Endothelial cell of umbilical vein (primary cell): ENCODE measurements at regions not wholly inside any gene's neighbourhood (a gene's known extent, or its start where the extent isn't known, plus 50 kb on each side); places are given as distances from the start of the nearest gene placed in this dataset.

ENCODE experiments used
- CTCF ChIP-seq, 2 donors: IDR thresholded peaks; 1 replicate in 1 of 2; 2 replicates in 1 of 2; pipeline ENCODE4 v1.5.1; 2011; ENCODE audit warnings: low read length in 2 of 2, mild to moderate bottlenecking in 2 of 2, moderate library complexity in 2 of 2, control low read depth in 1 of 2, inconsistent platforms in 1 of 2, low read depth in 1 of 2; ENCODE audit not compliant: insufficient read depth in 1 of 2; ENCODE audit errors: extremely low read depth in 1 of 2
- POLR2AphosphoS5 ChIP-seq: IDR thresholded peaks from 2 replicates; pipeline ENCODE4 v1.6.1; 2012; ENCODE audit warnings: low read depth, mild to moderate bottlenecking, control low read depth, low read length, moderate library complexity; ENCODE audit not compliant: insufficient read depth

- TF ChIP-seq CTCF (IDR thresholded peaks at IDR 0.05; ENCODE audit: extremely low read depth in 1 of 2, insufficient read depth in 1 of 2, low read depth in 1 of 2, low read length in 2 of 2) (no peak), POLR2AphosphoS5 (no peak)
Observed at GRCh38 chr5:175254155-175254554, 189.8 kb downstream of the DRD1 start.
